K562 (cell line): ENCODE measurements at regions not wholly inside any gene's neighbourhood (a gene's known extent, or its start where the extent isn't known, plus 50 kb on each side); places are given as distances from the start of the nearest gene placed in this dataset.

Source experiments
- ATAC-seq: fragments of 200-7000 bp; cut with Tn5 transposase; 3 replicates; pipeline ENCODE4 v1.9.1; 2020; ENCODE audit warnings: moderate library complexity
- BruUV-seq: library from RNA; stranded (reverse); fragments of 400-500 nt; replicated peaks from 2 replicates; lab custom pipeline; 2021; lab: Mats Ljungman, UMichigan
- CTCF ChIA-PET: fragments of 300-600 bp; formaldehyde crosslinking; extraction: SDS; loops from one replicate; lab custom pipeline; 2021; ENCODE audit warnings: low intra/inter-chr PET ratio; lab: Yijun Ruan, JAX
- POLR2A ChIA-PET: fragments of 300-600, 350-650 bp; sonication (Branson Sonifier 250); formaldehyde crosslinking; extraction: SDS; loops from one replicate; lab custom pipeline; 2021; ENCODE audit warnings: antibody characterized with exemption, inconsistent platforms; lab: Yijun Ruan, JAX
- DNase-seq, 4 experiments: peaks; one replicate each; pipeline versions ENCODE4 v3.0.0 to v3.0.0-alpha.2; 2011 to 2018; ENCODE audit warnings: low spot score in 3 of 4, mixed read lengths in 3 of 4; ENCODE audit errors: extremely low read depth in 1 of 4
- FAIRE-seq: peaks from 2 replicates; lab custom pipeline; 2011; peaks lifted over from hg19 to GRCh38; lab: Jason Lieb, UNC
- H2AFZ ChIP-seq: 2 replicates; pipeline ENCODE4 v1.6.0; 2011; ENCODE audit warnings: low read depth, low read length, control low read depth, inconsistent platforms
- H3K27ac ChIP-seq: fragments of 200-600 bp; 3 replicates; pipeline ENCODE4 v1.8.0; 2011; ENCODE audit warnings: low read depth, mild to moderate bottlenecking, control low read depth, inconsistent platforms, low read length, moderate library complexity, mixed read lengths; ENCODE audit errors: extremely low read depth
- H3K27me3 ChIP-seq, 2 experiments: fragments of 300-600 bp in 1 of 2; 2 replicates in 1 of 2; 3 replicates in 1 of 2; pipeline versions ENCODE4 v1.6.0 to v1.8.0; 2011; ENCODE audit warnings: inconsistent platforms in 2 of 2, low read length in 2 of 2, mild to moderate bottlenecking in 1 of 2, mixed read lengths in 1 of 2, moderate library complexity in 1 of 2; ENCODE audit not compliant: control insufficient read depth in 2 of 2, insufficient read depth in 2 of 2
- H3K36me3 ChIP-seq: fragments of 300-600 bp; 3 replicates; pipeline ENCODE4 v1.8.0; 2011; ENCODE audit warnings: mild to moderate bottlenecking, low read length, inconsistent platforms; ENCODE audit not compliant: control insufficient read depth, insufficient read depth
- H3K4me1 ChIP-seq, 2 experiments: fragments of 200-600 bp in 1 of 2; replicated peaks in 1 of 2; 2 replicates in 1 of 2; 3 replicates in 1 of 2; pipeline versions ENCODE4 v1.5.1 to v1.8.0; 2011; ENCODE audit warnings: inconsistent platforms in 2 of 2, low read length in 2 of 2, mild to moderate bottlenecking in 1 of 2, mixed read lengths in 1 of 2, moderate library complexity in 1 of 2; ENCODE audit not compliant: control insufficient read depth in 2 of 2, insufficient read depth in 2 of 2
- H3K4me2 ChIP-seq: 2 replicates; pipeline ENCODE4 v1.6.1; 2011; ENCODE audit warnings: low read length, control low read depth, inconsistent platforms, mixed read lengths; ENCODE audit not compliant: insufficient read depth
- H3K4me3 ChIP-seq: fragments of 200-600 bp; sonication (generic), shearing (Covaris generic); 2 replicates; pipeline ENCODE4 v1.5.1; 2016; ENCODE audit warnings: control low read depth, inconsistent platforms
- H3K79me2 ChIP-seq: fragments of 200-600 bp; 3 replicates; pipeline ENCODE4 v1.8.0; 2011; ENCODE audit warnings: low read length, inconsistent platforms; ENCODE audit not compliant: control insufficient read depth, insufficient read depth
- H3K9ac ChIP-seq, 2 experiments: 2 replicates each; pipeline versions ENCODE4 v1.6.0 to v1.6.1; 2011; ENCODE audit warnings: low read depth in 2 of 2, low read length in 2 of 2, control low read depth in 1 of 2, inconsistent platforms in 1 of 2, mild to moderate bottlenecking in 1 of 2, mixed read lengths in 1 of 2; ENCODE audit not compliant: insufficient read depth in 1 of 2
- H3K9me1 ChIP-seq: one replicate; pipeline ENCODE4 v1.6.0; 2011; ENCODE audit warnings: inconsistent platforms, mild to moderate bottlenecking, low read length, moderate library complexity; ENCODE audit not compliant: control insufficient read depth, insufficient read depth
- H3K9me3 ChIP-seq: replicated peaks from 2 replicates; pipeline ENCODE4 v1.5.1; 2011; ENCODE audit warnings: low read depth, low read length, inconsistent platforms; ENCODE audit not compliant: control insufficient read depth, insufficient read depth
- H4K20me1 ChIP-seq: replicated peaks from 2 replicates; pipeline ENCODE4 v1.6.1; 2011; ENCODE audit warnings: low read length, inconsistent platforms, mixed read lengths; ENCODE audit not compliant: control insufficient read depth, insufficient read depth
- ERF ChIP-seq: fragments of 450-650 bp; formaldehyde crosslinking; IDR thresholded peaks from 2 replicates; pipeline ENCODE4 v1.4.0; 2020; ENCODE audit warnings: mild to moderate bottlenecking, mixed read lengths
- ETV5 ChIP-seq: sonication (generic); formaldehyde crosslinking; IDR thresholded peaks from 2 replicates; pipeline ENCODE4 v1.4.0; 2020; ENCODE audit warnings: low read depth, mild to moderate bottlenecking, missing genetic modification reagents
- MCM7 ChIP-seq, 2 experiments: fragments of 450-650 bp; IDR thresholded peaks; 2 replicates each; pipeline ENCODE4 v1.6.1; 2016 to 2018
- MTA3 ChIP-seq: fragments of 450-650 bp; formaldehyde crosslinking; IDR thresholded peaks from 2 replicates; pipeline ENCODE4 v1.6.1; 2017; ENCODE audit warnings: mild to moderate bottlenecking, borderline replicate concordance
- RBM25 ChIP-seq: fragments of 200-400 bp; formaldehyde crosslinking; IDR thresholded peaks from 2 replicates; pipeline ENCODE4 v1.6.1; 2018; ENCODE audit warnings: low read length, low read depth, moderate library complexity; ENCODE audit not compliant: severe bottlenecking
- RFX5 ChIP-seq: IDR thresholded peaks from 2 replicates; pipeline ENCODE4 v1.6.1; 2011; ENCODE audit warnings: low read depth, mild to moderate bottlenecking, improper control_type of control experiment, low read length
- SPI1 ChIP-seq: IDR thresholded peaks from 2 replicates; pipeline ENCODE4 v1.6.1; 2011; ENCODE audit warnings: low read depth, low read length, control low read depth, borderline replicate concordance
- TEAD2 ChIP-seq: fragments of 450-650 bp; IDR thresholded peaks from 2 replicates; pipeline ENCODE4 v1.6.1; 2016; ENCODE audit warnings: missing genetic modification characterization, control low read depth, missing compliant biosample characterization
- XRCC3 ChIP-seq: fragments of 450-650 bp; IDR thresholded peaks from 2 replicates; pipeline ENCODE4 v1.6.1; 2017; ENCODE audit warnings: mild to moderate bottlenecking, moderate library complexity
- ZFP36 ChIP-seq: fragments of 150-350 bp; IDR thresholded peaks from 2 replicates; pipeline ENCODE4 v1.6.1; 2018; ENCODE audit warnings: low read length, low read depth; ENCODE audit not compliant: partially characterized antibody
- ZNF134 ChIP-seq: fragments of 250-450 bp; sonication (Bioruptor Pico); conservative IDR thresholded peaks from 2 replicates; pipeline ENCODE4 v1.4.0; 2020
- WGBS: fragments of 100-300 bp; shearing (Covaris generic); methylation state at CpG from one replicate; pipeline ENCODE4 v1.1.6; 2016; ENCODE audit warnings: low coverage, mixed read lengths; ENCODE audit not compliant: insufficient coverage; ENCODE audit errors: missing lambda C conversion rate; 5-methylcytosine and 5-hydroxymethylcytosine counted together
- in situ Hi-C: fragments of 300-500 bp; cut with MboI; formaldehyde crosslinking; loops from 4 replicates; pipeline ENCODE4 v1.15.0; 2018; ENCODE audit warnings: inconsistent platforms, mixed read lengths
- intact Hi-C: fragments of 100-400 bp; cut with micrococcal nuclease; formaldehyde crosslinking; loops from 2 replicates; pipeline ENCODE4 v1.14.2; 2022

DNA sequence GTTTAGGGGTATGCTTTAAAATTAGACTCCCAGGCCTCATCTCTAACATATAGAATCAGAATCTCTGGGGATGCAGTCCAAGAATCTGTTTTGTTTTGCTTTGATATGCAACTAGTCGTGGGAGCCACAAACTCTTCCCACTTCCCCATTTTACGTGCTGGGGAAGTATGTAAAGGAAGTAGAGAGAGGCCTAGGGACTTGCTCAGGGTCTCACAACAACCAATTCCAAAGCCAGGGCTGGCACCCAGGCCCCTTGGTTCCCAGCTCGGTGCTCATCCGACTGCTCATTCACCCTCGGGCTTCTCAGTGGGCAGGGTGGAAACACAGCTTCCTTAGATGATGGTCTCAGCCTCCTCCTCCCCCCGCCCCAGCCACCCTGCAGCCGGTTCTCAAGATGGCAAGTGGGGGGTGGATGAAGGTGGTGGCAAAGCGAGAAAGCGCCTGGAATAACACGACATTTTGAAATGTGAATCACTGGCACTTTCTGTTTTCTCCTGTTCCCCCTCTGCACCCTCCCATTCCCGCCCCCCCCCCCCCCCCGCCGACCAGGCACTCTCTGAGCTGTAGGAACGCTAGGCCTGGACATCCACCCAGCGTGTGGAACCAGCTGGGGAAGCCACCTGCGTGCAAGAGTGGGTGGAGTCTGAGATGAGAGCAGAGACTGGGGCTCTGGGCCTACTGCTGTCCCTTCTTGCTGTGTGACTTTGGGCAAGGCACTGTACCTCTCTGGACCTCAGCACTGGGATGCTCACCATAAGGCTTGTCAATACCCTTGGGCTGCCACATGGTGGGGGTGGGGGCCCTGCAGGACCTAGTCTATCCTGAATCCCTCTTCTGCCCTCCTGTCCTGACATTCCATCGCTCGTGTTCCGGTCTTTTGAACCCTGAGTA is 214.5 kb downstream of the RPLP1 start (continued):
- TF ChIP-seq RFX5 (no peak), XRCC3 (no peak), ETV5 (CRISPR knock-in tag) (no peak), ZFP36 (peak; percentile 64), SPI1 (peak; percentile 86), MTA3 (no peak), RBM25 (peak; percentile 45), TEAD2 (no peak), ERF (CRISPR knock-in tag) (no peak)

DNA sequence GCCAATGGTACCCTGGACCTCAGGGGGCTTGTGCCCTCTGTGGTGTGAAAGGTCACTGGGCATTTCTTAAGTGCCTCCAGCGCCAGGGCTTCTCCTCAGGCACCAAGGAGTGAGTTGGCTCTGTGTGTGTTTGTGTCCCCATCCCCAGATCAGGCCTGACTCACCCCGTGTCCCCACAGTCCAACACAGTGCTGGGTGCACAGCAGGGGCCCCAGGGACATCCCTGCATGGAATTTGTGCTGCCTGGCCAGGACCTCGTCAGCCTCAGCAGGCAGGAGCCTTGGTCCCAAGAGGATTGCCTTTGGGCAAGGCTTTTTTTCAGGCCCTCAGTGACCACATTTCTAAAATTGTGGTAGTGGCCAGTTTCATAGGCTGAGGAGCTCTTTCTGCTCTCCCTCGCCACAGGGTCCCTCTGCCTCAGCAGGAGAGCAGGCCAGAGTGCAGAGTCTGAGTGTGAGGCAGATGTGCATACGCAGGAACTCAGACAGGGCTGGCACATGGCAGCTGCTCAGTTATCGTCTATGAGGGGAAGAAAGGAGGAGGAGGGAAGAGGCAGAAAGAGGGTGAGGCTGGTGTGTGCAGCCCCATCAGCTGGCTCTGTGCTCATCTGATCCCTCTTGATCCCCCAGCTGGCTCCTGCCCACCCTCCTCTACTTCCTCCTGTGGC is 215.6 kb downstream of the RPLP1 start:
- no peaks in the 10 kb centered on the region for H3K79me2 ChIP-seq
- H3K36me3 ChIP-seq, result no peaks in the 10 kb centered on the region
- ChIA-PET POLR2A (interaction anchor here (0.6 to 1.0 kb wide), 2 partner anchors 39 to 108 kb away, joined by 3 to 4 read pairs; no protein-coding TSS in a partner anchor), CTCF (no interaction called here)
- H3K27ac ChIP-seq, result no peak overlapping the region
- no peaks in the 10 kb centered on the region; a peak in 1 of 5 replicates for H3K4me1 ChIP-seq
- H3K9me1 ChIP-seq, result no peaks in the 10 kb centered on the region
- H3K9ac ChIP-seq, result no peak overlapping the region
- H3K4me3 ChIP-seq, result no peak overlapping the region
- H4K20me1 ChIP-seq, result no peaks in the 10 kb centered on the region; the same call in 1 of the 2 replicates
- FAIRE-seq, result no peak
- 3% methylated on average over 5 of the region's 6 CpGs for WGBS
- TF ChIP-seq ZNF134 (CRISPR knock-in tag) (peak; percentile 65; the same call in 1 of the 2 replicates), MCM7 (IDR thresholded peaks at IDR 0.05) (no peak)
- DNase-seq, result no peak
- no peak overlapping the region for H3K4me2 ChIP-seq
- no TSS peak for BruUV-seq
- no peak overlapping the region for H2AFZ ChIP-seq
- H3K9me3 ChIP-seq, result no peaks in the 10 kb centered on the region
- in situ Hi-C loops, result no loop called here
- intact Hi-C loops, result no loop called here
- peaks cover 10 to 28% of the 10 kb centered on the region in 2 experiments; a peak in 4 of 5 replicates for H3K27me3 ChIP-seq
- ATAC-seq, result no peak
